Endothelial cell (in vitro differentiated cells): ENCODE measurements at regions not wholly inside any gene's neighbourhood (a gene's known extent, or its start where the extent isn't known, plus 50 kb on each side); places are given as distances from the start of the nearest gene placed in this dataset.

ENCODE experiments used
- DNase-seq: peaks from one replicate; pipeline ENCODE4 v3.0.0; 2021; ENCODE audit warnings: low spot score
- H3K27ac Mint-ChIP-seq: one replicate; pipeline ENCODE4 v1.8.0; 2021; ENCODE audit warnings: mixed read lengths, inconsistent platforms; ENCODE audit not compliant: unreplicated experiment
- H3K27me3 Mint-ChIP-seq: one replicate; pipeline ENCODE4 v1.8.0; 2021; ENCODE audit warnings: mild to moderate bottlenecking, moderate library complexity, mixed read lengths, inconsistent platforms; ENCODE audit not compliant: unreplicated experiment
- H3K36me3 Mint-ChIP-seq: one replicate; pipeline ENCODE4 v1.8.0; 2021; ENCODE audit warnings: mild to moderate bottlenecking, low read depth, mixed read lengths, inconsistent platforms; ENCODE audit not compliant: unreplicated experiment
- H3K4me1 Mint-ChIP-seq: one replicate; pipeline ENCODE4 v1.8.0; 2021; ENCODE audit warnings: mild to moderate bottlenecking, mixed read lengths, inconsistent platforms; ENCODE audit not compliant: unreplicated experiment
- H3K4me3 Mint-ChIP-seq: one replicate; pipeline ENCODE4 v1.8.0; 2021; ENCODE audit warnings: mild to moderate bottlenecking, mixed read lengths, inconsistent platforms; ENCODE audit not compliant: unreplicated experiment
- H3K9me3 Mint-ChIP-seq: one replicate; pipeline ENCODE4 v1.8.0; 2021; ENCODE audit warnings: mixed read lengths, inconsistent platforms; ENCODE audit not compliant: unreplicated experiment
- TF ChIP-seq, protein P1 (sequence below): fragments of 200-600 bp; sonication (generic); IDR thresholded peaks from one replicate; pipeline ENCODE4 v1.5.0; 2021; ENCODE audit warnings: antibody characterized with exemption; ENCODE audit not compliant: unreplicated experiment

DNA sequence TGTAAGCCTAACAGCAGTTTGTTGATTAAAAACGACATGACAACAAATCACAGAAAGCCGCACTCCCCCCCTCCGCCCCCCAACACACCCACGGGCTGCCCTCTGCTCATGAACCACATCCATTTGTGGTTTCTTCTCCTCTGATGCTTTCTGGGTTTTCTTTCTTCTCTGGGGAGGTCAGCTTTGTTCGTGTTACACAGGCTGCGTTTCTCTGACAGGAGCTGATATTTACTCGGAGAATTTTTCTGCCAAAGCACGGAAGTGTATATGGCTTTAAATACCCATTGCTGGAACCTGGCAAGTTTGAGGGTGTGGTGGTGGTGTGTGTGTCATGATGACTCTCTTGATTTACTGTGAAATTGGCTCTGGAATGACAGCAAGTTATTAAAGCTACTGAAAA, 883.7 kb upstream of the TMEM132C start:
- no peak for DNase-seq
- Mint-ChIP-seq H3K27me3 (peaks cover 1% of the 10 kb centered on the region), H3K36me3 (no peaks in the 10 kb centered on the region), H3K4me1 (no peaks in the 10 kb centered on the region), H3K9me3 (peaks cover 30% of the 10 kb centered on the region), H3K4me3 (no peak overlapping the region), H3K27ac (no peak overlapping the region)
- TF ChIP-seq, protein P1, sequence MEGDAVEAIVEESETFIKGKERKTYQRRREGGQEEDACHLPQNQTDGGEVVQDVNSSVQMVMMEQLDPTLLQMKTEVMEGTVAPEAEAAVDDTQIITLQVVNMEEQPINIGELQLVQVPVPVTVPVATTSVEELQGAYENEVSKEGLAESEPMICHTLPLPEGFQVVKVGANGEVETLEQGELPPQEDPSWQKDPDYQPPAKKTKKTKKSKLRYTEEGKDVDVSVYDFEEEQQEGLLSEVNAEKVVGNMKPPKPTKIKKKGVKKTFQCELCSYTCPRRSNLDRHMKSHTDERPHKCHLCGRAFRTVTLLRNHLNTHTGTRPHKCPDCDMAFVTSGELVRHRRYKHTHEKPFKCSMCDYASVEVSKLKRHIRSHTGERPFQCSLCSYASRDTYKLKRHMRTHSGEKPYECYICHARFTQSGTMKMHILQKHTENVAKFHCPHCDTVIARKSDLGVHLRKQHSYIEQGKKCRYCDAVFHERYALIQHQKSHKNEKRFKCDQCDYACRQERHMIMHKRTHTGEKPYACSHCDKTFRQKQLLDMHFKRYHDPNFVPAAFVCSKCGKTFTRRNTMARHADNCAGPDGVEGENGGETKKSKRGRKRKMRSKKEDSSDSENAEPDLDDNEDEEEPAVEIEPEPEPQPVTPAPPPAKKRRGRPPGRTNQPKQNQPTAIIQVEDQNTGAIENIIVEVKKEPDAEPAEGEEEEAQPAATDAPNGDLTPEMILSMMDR, result no peak

GRCh38 chr12:127386723-127387122, 880.2 kb upstream of the TMEM132C start:
- H3K27me3 Mint-ChIP-seq, result peaks cover 1% of the 10 kb centered on the region
- TF ChIP-seq, protein P1, result no peak
- peaks cover 38% of the 10 kb centered on the region for H3K9me3 Mint-ChIP-seq
- no peaks in the 10 kb centered on the region for H3K4me1 Mint-ChIP-seq
- H3K27ac Mint-ChIP-seq, result no peak overlapping the region
- DNase-seq, result no peak
- peaks cover 4% of the 10 kb centered on the region for H3K36me3 Mint-ChIP-seq
- no peak overlapping the region for H3K4me3 Mint-ChIP-seq

DNA sequence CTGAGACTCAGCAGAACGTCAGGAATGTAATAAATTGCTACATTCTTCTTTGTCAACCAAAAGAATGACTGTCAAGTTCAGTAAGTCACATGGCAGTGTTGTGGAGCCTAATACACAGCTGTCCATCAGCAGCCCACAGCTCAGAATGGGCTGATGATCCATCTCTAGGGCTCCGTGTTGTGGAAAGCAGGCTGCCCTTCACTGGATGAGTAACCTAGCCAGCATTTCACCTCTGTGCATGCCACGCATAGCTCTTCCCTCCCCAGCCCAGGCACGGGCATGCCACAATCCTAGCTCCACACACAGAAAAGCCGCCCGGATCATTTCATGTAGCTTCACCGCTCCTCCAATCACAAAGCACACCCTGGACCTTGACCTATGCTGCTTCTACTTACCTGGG, 878.0 kb upstream of the TMEM132C start:
- H3K27me3 Mint-ChIP-seq, result peaks cover 1% of the 10 kb centered on the region
- no peak overlapping the region for H3K27ac Mint-ChIP-seq
- no peak overlapping the region for H3K4me3 Mint-ChIP-seq
- H3K4me1 Mint-ChIP-seq, result no peaks in the 10 kb centered on the region
- DNase-seq, result no peak
- TF ChIP-seq, protein P1, result no peak
- H3K9me3 Mint-ChIP-seq, result peaks cover 38% of the 10 kb centered on the region
- peaks cover 7% of the 10 kb centered on the region for H3K36me3 Mint-ChIP-seq

DNA sequence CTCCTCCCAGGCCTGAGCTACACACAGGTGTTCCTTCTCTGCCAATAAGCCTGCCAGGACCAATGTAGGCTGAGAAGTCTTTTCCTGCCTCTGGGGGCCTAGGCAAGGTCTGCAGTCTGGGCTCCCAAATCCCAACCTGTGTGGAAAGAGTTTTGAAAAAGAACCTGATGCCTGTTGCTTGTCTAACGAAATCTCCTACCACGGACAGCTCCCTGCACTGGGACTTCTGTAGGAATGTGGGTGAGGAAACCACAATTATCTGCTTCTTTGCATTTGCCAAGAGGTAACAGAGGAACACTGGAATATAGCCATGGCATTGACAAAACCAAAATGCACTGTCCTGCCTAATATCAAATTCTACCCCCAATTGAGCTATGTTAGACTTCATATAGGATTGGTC, 877.0 kb upstream of the TMEM132C start:
- Mint-ChIP-seq H3K36me3 (peaks cover 7% of the 10 kb centered on the region), H3K9me3 (peaks cover 36% of the 10 kb centered on the region), H3K27ac (no peak overlapping the region), H3K4me1 (no peaks in the 10 kb centered on the region), H3K4me3 (no peak overlapping the region), H3K27me3 (peaks cover 1% of the 10 kb centered on the region)
- DNase-seq, result no peak
- TF ChIP-seq, protein P1, result no peak

GRCh38 chr12:127393465-127393864, 873.5 kb upstream of the TMEM132C start:
- TF ChIP-seq, protein P1, result no peak
- Mint-ChIP-seq H3K9me3 (peaks cover 35% of the 10 kb centered on the region), H3K27ac (no peak overlapping the region), H3K36me3 (peaks cover 7% of the 10 kb centered on the region), H3K27me3 (no peaks in the 10 kb centered on the region), H3K4me1 (no peaks in the 10 kb centered on the region), H3K4me3 (no peak overlapping the region)
- no peak for DNase-seq
